ENCODE measurements at regions not wholly inside any gene's neighbourhood (a gene's known extent, or its start where the extent isn't known, plus 50 kb on each side); places are given as distances from the start of the nearest gene placed in this dataset.

DNA sequence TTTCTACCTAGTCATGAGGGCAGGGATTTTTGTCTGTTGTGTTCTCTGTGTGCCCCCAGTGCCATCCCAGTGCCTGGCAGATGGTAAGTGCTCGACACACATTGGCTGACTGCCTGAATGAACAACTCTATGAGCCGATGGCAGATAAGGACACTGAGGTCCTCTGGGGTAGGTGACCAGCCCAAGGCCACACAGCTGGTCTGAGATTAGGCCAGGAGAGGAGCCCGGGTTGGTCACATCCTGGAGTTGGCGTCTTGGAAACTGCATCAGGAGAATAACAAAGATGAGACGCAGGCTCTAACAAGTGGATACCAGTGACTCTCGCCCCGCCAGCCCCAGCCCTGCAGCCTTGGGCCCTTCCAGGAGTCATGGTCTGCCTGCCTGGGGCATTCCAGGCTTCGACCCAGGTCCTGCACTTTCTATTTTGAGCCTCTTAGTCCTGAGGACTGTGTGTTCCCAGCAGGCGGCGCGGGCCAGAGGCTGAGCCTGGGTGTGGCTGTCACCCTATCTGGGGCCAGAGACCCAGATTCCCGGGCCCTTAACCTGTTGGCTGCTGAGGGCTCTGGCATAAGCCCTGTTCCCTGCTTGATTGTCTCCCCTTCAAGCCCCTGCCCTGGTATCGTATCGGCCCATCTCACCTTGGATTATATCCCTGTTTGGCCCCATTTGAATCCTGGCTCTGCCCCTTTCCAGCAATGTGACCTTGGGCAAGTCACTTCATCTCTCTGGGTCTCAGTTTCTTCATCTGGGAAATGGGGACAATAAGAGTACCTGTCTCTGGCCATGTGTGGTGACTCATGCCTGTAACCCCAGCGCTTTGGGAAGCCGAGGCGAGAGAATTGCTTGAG lies 88.3 kb downstream of the CEBPB start (continued):
- peak; percentile 39 for TF ChIP-seq JUND (IDR thresholded peaks at IDR 0.05; ENCODE audit: borderline replicate concordance, low read depth, low read length)
- TF ChIP-seq JUND (tag; IDR thresholded peaks at IDR 0.05; ENCODE audit: borderline replicate concordance, low read depth, low read length), result peak; percentile 17; the same call in 1 of the 3 replicates
- TF ChIP-seq FOSL1 (tag; conservative IDR thresholded peaks at IDR 0.05), result peak; percentile 57
- TF ChIP-seq NRF1 (conservative IDR thresholded peaks at IDR 0.05 in 1 of 2, IDR thresholded peaks at IDR 0.05 in 1 of 2), result peak; percentile 59 to 62
- TF ChIP-seq, protein P1, sequence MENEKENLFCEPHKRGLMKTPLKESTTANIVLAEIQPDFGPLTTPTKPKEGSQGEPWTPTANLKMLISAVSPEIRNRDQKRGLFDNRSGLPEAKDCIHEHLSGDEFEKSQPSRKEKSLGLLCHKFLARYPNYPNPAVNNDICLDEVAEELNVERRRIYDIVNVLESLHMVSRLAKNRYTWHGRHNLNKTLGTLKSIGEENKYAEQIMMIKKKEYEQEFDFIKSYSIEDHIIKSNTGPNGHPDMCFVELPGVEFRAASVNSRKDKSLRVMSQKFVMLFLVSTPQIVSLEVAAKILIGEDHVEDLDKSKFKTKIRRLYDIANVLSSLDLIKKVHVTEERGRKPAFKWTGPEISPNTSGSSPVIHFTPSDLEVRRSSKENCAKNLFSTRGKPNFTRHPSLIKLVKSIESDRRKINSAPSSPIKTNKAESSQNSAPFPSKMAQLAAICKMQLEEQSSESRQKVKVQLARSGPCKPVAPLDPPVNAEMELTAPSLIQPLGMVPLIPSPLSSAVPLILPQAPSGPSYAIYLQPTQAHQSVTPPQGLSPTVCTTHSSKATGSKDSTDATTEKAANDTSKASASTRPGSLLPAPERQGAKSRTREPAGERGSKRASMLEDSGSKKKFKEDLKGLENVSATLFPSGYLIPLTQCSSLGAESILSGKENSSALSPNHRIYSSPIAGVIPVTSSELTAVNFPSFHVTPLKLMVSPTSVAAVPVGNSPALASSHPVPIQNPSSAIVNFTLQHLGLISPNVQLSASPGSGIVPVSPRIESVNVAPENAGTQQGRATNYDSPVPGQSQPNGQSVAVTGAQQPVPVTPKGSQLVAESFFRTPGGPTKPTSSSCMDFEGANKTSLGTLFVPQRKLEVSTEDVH (IDR thresholded peaks at IDR 0.05; ENCODE audit: low read depth, partially characterized antibody), result no peak
- peak in 1 of 2 experiments; percentile 69; a peak in 2 of 3 replicates for TF ChIP-seq CBX3 (IDR thresholded peaks at IDR 0.05; ENCODE audit: borderline replicate concordance in 1 of 2, low read length in 2 of 2)
- 0 out of 2 replicates have a peak, but pooled peaks have one; percentile 13 for TF ChIP-seq RFX1 (IDR thresholded peaks at IDR 0.05)
- TF ChIP-seq, protein P2, sequence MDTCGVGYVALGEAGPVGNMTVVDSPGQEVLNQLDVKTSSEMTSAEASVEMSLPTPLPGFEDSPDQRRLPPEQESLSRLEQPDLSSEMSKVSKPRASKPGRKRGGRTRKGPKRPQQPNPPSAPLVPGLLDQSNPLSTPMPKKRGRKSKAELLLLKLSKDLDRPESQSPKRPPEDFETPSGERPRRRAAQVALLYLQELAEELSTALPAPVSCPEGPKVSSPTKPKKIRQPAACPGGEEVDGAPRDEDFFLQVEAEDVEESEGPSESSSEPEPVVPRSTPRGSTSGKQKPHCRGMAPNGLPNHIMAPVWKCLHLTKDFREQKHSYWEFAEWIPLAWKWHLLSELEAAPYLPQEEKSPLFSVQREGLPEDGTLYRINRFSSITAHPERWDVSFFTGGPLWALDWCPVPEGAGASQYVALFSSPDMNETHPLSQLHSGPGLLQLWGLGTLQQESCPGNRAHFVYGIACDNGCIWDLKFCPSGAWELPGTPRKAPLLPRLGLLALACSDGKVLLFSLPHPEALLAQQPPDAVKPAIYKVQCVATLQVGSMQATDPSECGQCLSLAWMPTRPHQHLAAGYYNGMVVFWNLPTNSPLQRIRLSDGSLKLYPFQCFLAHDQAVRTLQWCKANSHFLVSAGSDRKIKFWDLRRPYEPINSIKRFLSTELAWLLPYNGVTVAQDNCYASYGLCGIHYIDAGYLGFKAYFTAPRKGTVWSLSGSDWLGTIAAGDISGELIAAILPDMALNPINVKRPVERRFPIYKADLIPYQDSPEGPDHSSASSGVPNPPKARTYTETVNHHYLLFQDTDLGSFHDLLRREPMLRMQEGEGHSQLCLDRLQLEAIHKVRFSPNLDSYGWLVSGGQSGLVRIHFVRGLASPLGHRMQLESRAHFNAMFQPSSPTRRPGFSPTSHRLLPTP (IDR thresholded peaks at IDR 0.05; ENCODE audit: borderline replicate concordance, extremely low read depth, insufficient read length), result no peak
- 0 out of 2 replicates have a peak, but pooled peaks have one; percentile 53 for TF ChIP-seq NR1H2 (CRISPR knock-in tag; IDR thresholded peaks at IDR 0.05)
- TF ChIP-seq EP300 (IDR thresholded peaks at IDR 0.05; ENCODE audit: low read length), result peak; percentile 43
- TF ChIP-seq, protein P3, sequence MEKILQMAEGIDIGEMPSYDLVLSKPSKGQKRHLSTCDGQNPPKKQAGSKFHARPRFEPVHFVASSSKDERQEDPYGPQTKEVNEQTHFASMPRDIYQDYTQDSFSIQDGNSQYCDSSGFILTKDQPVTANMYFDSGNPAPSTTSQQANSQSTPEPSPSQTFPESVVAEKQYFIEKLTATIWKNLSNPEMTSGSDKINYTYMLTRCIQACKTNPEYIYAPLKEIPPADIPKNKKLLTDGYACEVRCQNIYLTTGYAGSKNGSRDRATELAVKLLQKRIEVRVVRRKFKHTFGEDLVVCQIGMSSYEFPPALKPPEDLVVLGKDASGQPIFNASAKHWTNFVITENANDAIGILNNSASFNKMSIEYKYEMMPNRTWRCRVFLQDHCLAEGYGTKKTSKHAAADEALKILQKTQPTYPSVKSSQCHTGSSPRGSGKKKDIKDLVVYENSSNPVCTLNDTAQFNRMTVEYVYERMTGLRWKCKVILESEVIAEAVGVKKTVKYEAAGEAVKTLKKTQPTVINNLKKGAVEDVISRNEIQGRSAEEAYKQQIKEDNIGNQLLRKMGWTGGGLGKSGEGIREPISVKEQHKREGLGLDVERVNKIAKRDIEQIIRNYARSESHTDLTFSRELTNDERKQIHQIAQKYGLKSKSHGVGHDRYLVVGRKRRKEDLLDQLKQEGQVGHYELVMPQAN (IDR thresholded peaks at IDR 0.05; ENCODE audit: borderline replicate concordance), result peak; percentile 54; the same call in 1 of the 2 replicates
- no peak for TF ChIP-seq RHOXF2B (CRISPR knock-in tag; conservative IDR thresholded peaks at IDR 0.05)
- no peak for TF ChIP-seq ZEB2 (IDR thresholded peaks at IDR 0.05)
- TF ChIP-seq PURB (CRISPR knock-in tag; IDR thresholded peaks at IDR 0.05; ENCODE audit: low read depth), result no peak
- no peak for TF ChIP-seq ZNF239 (CRISPR knock-in tag; IDR thresholded peaks at IDR 0.05)
- TF ChIP-seq ZNF766 (CRISPR knock-in tag; conservative IDR thresholded peaks at IDR 0.05), result 0 out of 2 replicates have a peak, but pooled peaks have one; percentile 26

All from K562 (cell line).